ENCODE measurements at regions not wholly inside any gene's neighbourhood (a gene's known extent, or its start where the extent isn't known, plus 50 kb on each side); places are given as distances from the start of the nearest gene placed in this dataset.

DNA sequence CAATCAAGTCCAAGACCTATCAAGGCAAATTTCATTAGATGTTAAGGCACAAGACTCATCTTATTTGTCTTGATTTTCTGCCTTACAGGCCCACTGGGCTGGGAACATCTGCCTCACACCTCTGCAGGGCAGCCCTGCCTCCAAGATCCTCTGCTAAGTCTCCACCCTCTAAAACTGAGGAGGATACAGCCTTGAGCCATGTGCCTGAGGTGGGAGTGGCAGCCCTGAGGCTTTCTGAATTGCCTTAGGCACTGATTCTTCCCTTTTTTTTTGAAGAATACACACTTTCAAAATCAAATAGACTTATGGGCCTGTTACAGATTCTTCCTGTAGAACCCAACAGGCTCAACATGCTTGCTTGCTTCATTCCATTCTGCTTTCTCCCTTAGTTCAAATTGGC is 544.3 kb upstream of the ADAMTS5 start:
- no peak for TF ChIP-seq EZH2 (IDR thresholded peaks at IDR 0.05; ENCODE audit: low read length)
- TF ChIP-seq, protein P1, sequence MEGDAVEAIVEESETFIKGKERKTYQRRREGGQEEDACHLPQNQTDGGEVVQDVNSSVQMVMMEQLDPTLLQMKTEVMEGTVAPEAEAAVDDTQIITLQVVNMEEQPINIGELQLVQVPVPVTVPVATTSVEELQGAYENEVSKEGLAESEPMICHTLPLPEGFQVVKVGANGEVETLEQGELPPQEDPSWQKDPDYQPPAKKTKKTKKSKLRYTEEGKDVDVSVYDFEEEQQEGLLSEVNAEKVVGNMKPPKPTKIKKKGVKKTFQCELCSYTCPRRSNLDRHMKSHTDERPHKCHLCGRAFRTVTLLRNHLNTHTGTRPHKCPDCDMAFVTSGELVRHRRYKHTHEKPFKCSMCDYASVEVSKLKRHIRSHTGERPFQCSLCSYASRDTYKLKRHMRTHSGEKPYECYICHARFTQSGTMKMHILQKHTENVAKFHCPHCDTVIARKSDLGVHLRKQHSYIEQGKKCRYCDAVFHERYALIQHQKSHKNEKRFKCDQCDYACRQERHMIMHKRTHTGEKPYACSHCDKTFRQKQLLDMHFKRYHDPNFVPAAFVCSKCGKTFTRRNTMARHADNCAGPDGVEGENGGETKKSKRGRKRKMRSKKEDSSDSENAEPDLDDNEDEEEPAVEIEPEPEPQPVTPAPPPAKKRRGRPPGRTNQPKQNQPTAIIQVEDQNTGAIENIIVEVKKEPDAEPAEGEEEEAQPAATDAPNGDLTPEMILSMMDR (optimal IDR thresholded peaks at IDR 0.05 in 1 of 3, IDR thresholded peaks at IDR 0.05 in 1 of 3, conservative IDR thresholded peaks at IDR 0.05 in 1 of 3; ENCODE audit: extremely low read depth in 1 of 3, insufficient read depth in 2 of 3, low read length in 3 of 3), result no peak
- Histone ChIP-seq H3K27me3 (ENCODE audit: control insufficient read depth, extremely low read depth, insufficient read depth, low read length) (no peaks in the 10 kb centered on the region), H3K9me1 (ENCODE audit: control insufficient read depth, extremely low read depth, insufficient read depth, low read length) (no peaks in the 10 kb centered on the region), H3K79me2 (ENCODE audit: control insufficient read depth, insufficient read depth, low read length) (no peaks in the 10 kb centered on the region), H2AFZ (ENCODE audit: control insufficient read depth, low read length) (no peak overlapping the region), H3K9me3 (ENCODE audit: control insufficient read depth, low read depth, low read length) (no peaks in the 10 kb centered on the region), H3K9ac (ENCODE audit: control insufficient read depth, extremely low read depth, insufficient read depth, low read length) (no peak overlapping the region), H4K20me1 (ENCODE audit: control insufficient read depth, extremely low read depth, insufficient read depth, low read length) (no peaks in the 10 kb centered on the region), H3K4me3 (ENCODE audit: control insufficient read depth in 2 of 3, extremely low read depth in 1 of 3, insufficient read depth in 2 of 3, low read depth in 1 of 3, low read length in 3 of 3) (no peak overlapping the region), H3K4me1 (ENCODE audit: control insufficient read depth, extremely low read depth, insufficient read depth, low read length) (peaks cover 2% of the 10 kb centered on the region), H3K36me3 (ENCODE audit: control insufficient read depth in 2 of 2, extremely low read depth in 1 of 2, insufficient read depth in 2 of 2, low read length in 2 of 2) (no peaks in the 10 kb centered on the region), H3K4me2 (ENCODE audit: control insufficient read depth, extremely low read depth, insufficient read depth, low read depth, low read length) (no peak overlapping the region), H3K27ac (ENCODE audit: control insufficient read depth, insufficient read depth, low read length) (no peak overlapping the region)
- no peak for DNase-seq (ENCODE audit: low read depth, low spot score)
- dilution Hi-C loops (cut with MboI; ENCODE audit: extremely low pct_ligation_motif_present, low sequenced_read_pairs), result no loop called here
- FAIRE-seq, result no peak

DNA sequence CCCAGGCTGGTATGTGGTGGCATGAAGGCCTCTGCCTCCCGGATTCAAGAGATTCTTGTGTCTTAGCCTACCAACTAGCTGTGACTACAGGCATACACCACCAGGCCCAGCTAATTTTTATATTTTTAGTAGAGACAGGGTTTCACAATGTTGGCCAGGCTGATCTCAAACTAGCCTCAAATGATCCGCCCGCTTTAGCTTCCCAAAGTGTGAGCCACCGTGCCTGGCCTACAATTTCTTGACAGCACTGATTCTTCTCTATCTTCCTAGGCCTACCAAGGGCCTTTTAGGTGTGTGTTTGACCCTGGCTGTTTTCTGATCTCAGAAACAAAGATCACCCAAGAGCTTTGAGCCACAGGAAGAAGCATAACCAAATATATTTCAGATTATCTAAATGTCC is 540.8 kb upstream of the ADAMTS5 start:
- H2AFZ ChIP-seq (ENCODE audit: control insufficient read depth, low read length), result no peak overlapping the region
- peaks cover 2% of the 10 kb centered on the region for H3K4me1 ChIP-seq (ENCODE audit: control insufficient read depth, extremely low read depth, insufficient read depth, low read length)
- no peaks in the 10 kb centered on the region for H3K9me3 ChIP-seq (ENCODE audit: control insufficient read depth, low read depth, low read length)
- no peaks in the 10 kb centered on the region for H3K9me1 ChIP-seq (ENCODE audit: control insufficient read depth, extremely low read depth, insufficient read depth, low read length)
- H3K36me3 ChIP-seq (ENCODE audit: control insufficient read depth in 2 of 2, extremely low read depth in 1 of 2, insufficient read depth in 2 of 2, low read length in 2 of 2), result no peaks in the 10 kb centered on the region
- H3K9ac ChIP-seq (ENCODE audit: control insufficient read depth, extremely low read depth, insufficient read depth, low read length), result no peak overlapping the region
- FAIRE-seq (no peak), DNase-seq (ENCODE audit: low read depth, low spot score) (no peak)
- no peak for TF ChIP-seq EZH2 (IDR thresholded peaks at IDR 0.05; ENCODE audit: low read length)
- TF ChIP-seq, protein P1 (optimal IDR thresholded peaks at IDR 0.05 in 1 of 3, IDR thresholded peaks at IDR 0.05 in 1 of 3, conservative IDR thresholded peaks at IDR 0.05 in 1 of 3; ENCODE audit: extremely low read depth in 1 of 3, insufficient read depth in 2 of 3, low read length in 3 of 3), result no peak
- H3K4me2 ChIP-seq (ENCODE audit: control insufficient read depth, extremely low read depth, insufficient read depth, low read depth, low read length), result no peak overlapping the region
- H4K20me1 ChIP-seq (ENCODE audit: control insufficient read depth, extremely low read depth, insufficient read depth, low read length), result no peaks in the 10 kb centered on the region
- H3K27ac ChIP-seq (ENCODE audit: control insufficient read depth, insufficient read depth, low read length), result no peak overlapping the region
- H3K27me3 ChIP-seq (ENCODE audit: control insufficient read depth, extremely low read depth, insufficient read depth, low read length), result no peaks in the 10 kb centered on the region
- H3K4me3 ChIP-seq (ENCODE audit: control insufficient read depth in 2 of 3, extremely low read depth in 1 of 3, insufficient read depth in 2 of 3, low read depth in 1 of 3, low read length in 3 of 3), result no peak overlapping the region
- no peaks in the 10 kb centered on the region for H3K79me2 ChIP-seq (ENCODE audit: control insufficient read depth, insufficient read depth, low read length)
- dilution Hi-C loops (cut with MboI; ENCODE audit: extremely low pct_ligation_motif_present, low sequenced_read_pairs), result no loop called here
